ENCODE measurements at regions not wholly inside any gene's neighbourhood (a gene's known extent, or its start where the extent isn't known, plus 50 kb on each side); places are given as distances from the start of the nearest gene placed in this dataset.
"Not testable (repeated sequence)": the region's sequence is repeated elsewhere in the genome, so short reads cannot be mapped to it uniquely, and the experiment has no call there.

- TF ChIP-seq CTCF (IDR thresholded peaks at IDR 0.05; ENCODE audit: insufficient read depth, low read length, poor library complexity, severe bottlenecking) = peak; percentile 34
- no peak for DNase-seq (ENCODE audit: extremely low read depth, insufficient read length)
- Histone ChIP-seq H3K27me3 (replicated peaks; ENCODE audit: control insufficient read depth, insufficient read depth, low read length) (0 out of 2 replicates have a peak, but pooled peaks cover 1% of the 10 kb centered on the region), H3K36me3 (ENCODE audit: control insufficient read depth, insufficient read depth, low read length) (no peaks in the 10 kb centered on the region), H3K4me3 (replicated peaks; ENCODE audit: low read depth, low read length) (no peak overlapping the region)
Measured at GRCh38 chr2:7379799-7380198, 462.6 kb downstream of the RNF144A start.

- DNase-seq (ENCODE audit: extremely low read depth, insufficient read length) = no peak
- no peak for TF ChIP-seq CTCF (IDR thresholded peaks at IDR 0.05; ENCODE audit: insufficient read depth, low read length, poor library complexity, severe bottlenecking)
- H3K27me3 ChIP-seq (replicated peaks; ENCODE audit: control insufficient read depth, insufficient read depth, low read length) = no peaks in the 10 kb centered on the region
- H3K36me3 ChIP-seq (ENCODE audit: control insufficient read depth, insufficient read depth, low read length) = no peaks in the 10 kb centered on the region
- no peak overlapping the region for H3K4me3 ChIP-seq (replicated peaks; ENCODE audit: low read depth, low read length)
Measured at GRCh38 chr2:7384773-7385349, 467.6 kb downstream of the RNF144A start.

GRCh38 chr2:7390311-7390710 is 473.1 kb downstream of the RNF144A start:
- H3K4me3 ChIP-seq (replicated peaks; ENCODE audit: low read depth, low read length); DNase-seq (ENCODE audit: extremely low read depth, insufficient read length); H3K27me3 ChIP-seq (replicated peaks; ENCODE audit: control insufficient read depth, insufficient read depth, low read length); H3K36me3 ChIP-seq (ENCODE audit: control insufficient read depth, insufficient read depth, low read length): not testable (repeated sequence)

- no peaks in the 10 kb centered on the region for H3K27me3 ChIP-seq (replicated peaks; ENCODE audit: control insufficient read depth, insufficient read depth, low read length)
- no peak overlapping the region for H3K4me3 ChIP-seq (replicated peaks; ENCODE audit: low read depth, low read length)
- H3K36me3 ChIP-seq (ENCODE audit: control insufficient read depth, insufficient read depth, low read length) = no peaks in the 10 kb centered on the region
- DNase-seq (ENCODE audit: extremely low read depth, insufficient read length) = no peak
- TF ChIP-seq CTCF (IDR thresholded peaks at IDR 0.05; ENCODE audit: insufficient read depth, low read length, poor library complexity, severe bottlenecking) = no peak
Measured at GRCh38 chr2:7392076-7392787, 475.0 kb downstream of the RNF144A start.

GRCh38 chr2:7394195-7394594 is 477.0 kb downstream of the RNF144A start:
- Histone ChIP-seq H3K4me3 (replicated peaks; ENCODE audit: low read depth, low read length) (no peak overlapping the region), H3K36me3 (ENCODE audit: control insufficient read depth, insufficient read depth, low read length) (no peaks in the 10 kb centered on the region), H3K27me3 (replicated peaks; ENCODE audit: control insufficient read depth, insufficient read depth, low read length) (no peaks in the 10 kb centered on the region)
- TF ChIP-seq CTCF (IDR thresholded peaks at IDR 0.05; ENCODE audit: insufficient read depth, low read length, poor library complexity, severe bottlenecking) = no peak
- DNase-seq (ENCODE audit: extremely low read depth, insufficient read length) = no peak

GRCh38 chr2:7400628-7401027 is 483.4 kb downstream of the RNF144A start:
- peaks cover 1% of the 10 kb centered on the region; the same call in 1 of the 2 replicates for H3K27me3 ChIP-seq (replicated peaks; ENCODE audit: control insufficient read depth, insufficient read depth, low read length)
- DNase-seq (ENCODE audit: extremely low read depth, insufficient read length) = no peak
- no peak overlapping the region for H3K4me3 ChIP-seq (replicated peaks; ENCODE audit: low read depth, low read length)
- no peaks in the 10 kb centered on the region for H3K36me3 ChIP-seq (ENCODE audit: control insufficient read depth, insufficient read depth, low read length)
- TF ChIP-seq CTCF (IDR thresholded peaks at IDR 0.05; ENCODE audit: insufficient read depth, low read length, poor library complexity, severe bottlenecking) = no peak
